ENCODE measurements at regions not wholly inside any gene's neighbourhood (a gene's known extent, or its start where the extent isn't known, plus 50 kb on each side); places are given as distances from the start of the nearest gene placed in this dataset.

DNA sequence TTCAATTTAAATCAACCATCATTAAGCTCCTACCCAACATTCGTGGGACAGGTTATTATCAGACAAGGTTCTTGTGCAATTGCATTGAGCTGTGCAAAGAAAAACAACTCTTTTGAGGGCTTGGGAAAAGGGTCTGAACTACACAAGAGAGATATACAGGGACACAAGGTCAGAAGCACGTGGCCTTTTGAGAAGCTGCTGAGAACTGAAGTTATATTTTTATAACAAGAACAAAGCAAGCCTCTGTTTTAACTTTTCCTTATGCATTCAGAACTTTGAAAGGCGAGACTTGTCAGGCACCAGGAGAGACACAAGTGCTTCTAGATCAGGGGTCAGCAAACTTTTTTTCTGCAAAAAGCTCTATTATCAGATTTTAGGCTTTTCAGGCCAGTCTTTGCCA, 274.8 kb upstream of the VCX start:
- TF ChIP-seq CTCF (IDR thresholded peaks at IDR 0.05; ENCODE audit: poor library complexity, severe bottlenecking) (no peak), EP300 (conservative IDR thresholded peaks at IDR 0.05; ENCODE audit: poor library complexity, severe bottlenecking) (no peak), EZH2 (IDR thresholded peaks at IDR 0.05; ENCODE audit: borderline replicate concordance, insufficient read depth, low read length, poor library complexity, severe bottlenecking) (no peak)
- TF ChIP-seq, protein P1, sequence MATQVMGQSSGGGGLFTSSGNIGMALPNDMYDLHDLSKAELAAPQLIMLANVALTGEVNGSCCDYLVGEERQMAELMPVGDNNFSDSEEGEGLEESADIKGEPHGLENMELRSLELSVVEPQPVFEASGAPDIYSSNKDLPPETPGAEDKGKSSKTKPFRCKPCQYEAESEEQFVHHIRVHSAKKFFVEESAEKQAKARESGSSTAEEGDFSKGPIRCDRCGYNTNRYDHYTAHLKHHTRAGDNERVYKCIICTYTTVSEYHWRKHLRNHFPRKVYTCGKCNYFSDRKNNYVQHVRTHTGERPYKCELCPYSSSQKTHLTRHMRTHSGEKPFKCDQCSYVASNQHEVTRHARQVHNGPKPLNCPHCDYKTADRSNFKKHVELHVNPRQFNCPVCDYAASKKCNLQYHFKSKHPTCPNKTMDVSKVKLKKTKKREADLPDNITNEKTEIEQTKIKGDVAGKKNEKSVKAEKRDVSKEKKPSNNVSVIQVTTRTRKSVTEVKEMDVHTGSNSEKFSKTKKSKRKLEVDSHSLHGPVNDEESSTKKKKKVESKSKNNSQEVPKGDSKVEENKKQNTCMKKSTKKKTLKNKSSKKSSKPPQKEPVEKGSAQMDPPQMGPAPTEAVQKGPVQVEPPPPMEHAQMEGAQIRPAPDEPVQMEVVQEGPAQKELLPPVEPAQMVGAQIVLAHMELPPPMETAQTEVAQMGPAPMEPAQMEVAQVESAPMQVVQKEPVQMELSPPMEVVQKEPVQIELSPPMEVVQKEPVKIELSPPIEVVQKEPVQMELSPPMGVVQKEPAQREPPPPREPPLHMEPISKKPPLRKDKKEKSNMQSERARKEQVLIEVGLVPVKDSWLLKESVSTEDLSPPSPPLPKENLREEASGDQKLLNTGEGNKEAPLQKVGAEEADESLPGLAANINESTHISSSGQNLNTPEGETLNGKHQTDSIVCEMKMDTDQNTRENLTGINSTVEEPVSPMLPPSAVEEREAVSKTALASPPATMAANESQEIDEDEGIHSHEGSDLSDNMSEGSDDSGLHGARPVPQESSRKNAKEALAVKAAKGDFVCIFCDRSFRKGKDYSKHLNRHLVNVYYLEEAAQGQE (IDR thresholded peaks at IDR 0.05; ENCODE audit: borderline replicate concordance), result no peak

Measured in neural cell (in vitro differentiated cells).